ENCODE measurements at regions not wholly inside any gene's neighbourhood (a gene's known extent, or its start where the extent isn't known, plus 50 kb on each side); places are given as distances from the start of the nearest gene placed in this dataset.

GRCh38 chr2:241947876-241948275 is 78.3 kb downstream of the RTP5 start:
- H3K4me2 ChIP-seq (ENCODE audit: insufficient read depth, insufficient read length, low read length) = no peak overlapping the region
- no peak overlapping the region for H3K9ac ChIP-seq (ENCODE audit: extremely low read depth, insufficient read length, low read length)
- H3K56ac ChIP-seq (ENCODE audit: insufficient read length, low read depth, low read length) = no peak overlapping the region
- peaks cover 4% of the 10 kb centered on the region; the same call in 1 of the 2 replicates for H3K4me1 ChIP-seq (ENCODE audit: insufficient read depth, low read length)
- H3K27ac ChIP-seq (ENCODE audit: insufficient read length, low read depth, low read length) = no peak overlapping the region
- no peaks in the 10 kb centered on the region for H4K20me1 ChIP-seq (ENCODE audit: control insufficient read depth, insufficient read depth, insufficient read length)
- TF ChIP-seq CTCF (conservative IDR thresholded peaks at IDR 0.05) = no peak
- H2AK5ac ChIP-seq (ENCODE audit: insufficient read length, low read length) = no peak overlapping the region
- no peak overlapping the region for H4K91ac ChIP-seq (ENCODE audit: insufficient read length, low read depth, low read length)
- no peak overlapping the region for H2AFZ ChIP-seq (ENCODE audit: low read length)
- H3K9me3 ChIP-seq (ENCODE audit: control insufficient read depth, low read depth, low read length) = no peaks in the 10 kb centered on the region
- Mint-ChIP-seq H3K9me3 (peaks cover 5 to 6% of the 10 kb centered on the region in 2 experiments; a peak in 4 of 5 replicates), H3K36me3 (ENCODE audit: insufficient read depth in 1 of 3, low read depth in 3 of 3) (peaks cover 0 to 6% (median 5%) of the 10 kb centered on the region in 3 experiments; a peak in 4 of 7 replicates), H3K27ac (no peak overlapping the region), H3K27me3 (ENCODE audit: low read depth) (peaks cover 93% of the 10 kb centered on the region), H3K4me3 (no peak overlapping the region), H3K4me1 (peaks cover 23 to 26% of the 10 kb centered on the region in 2 experiments)
- no peaks in the 10 kb centered on the region for H3K79me1 ChIP-seq (ENCODE audit: insufficient read depth, low read depth, low read length, poor library complexity, severe bottlenecking)
- H3K23ac ChIP-seq (ENCODE audit: insufficient read length, low read depth, low read length) = no peak overlapping the region
- H4K5ac ChIP-seq (ENCODE audit: insufficient read length, low read depth, low read length) = no peak overlapping the region
- no peak overlapping the region for H2BK15ac ChIP-seq (ENCODE audit: low read depth, low read length)
- no CpG with 5 or more reads among the region's 19 CpGs for WGBS (ENCODE audit: extremely low coverage, insufficient read length, low lambda C conversion rate)
- H3K18ac ChIP-seq (ENCODE audit: insufficient read length, low read depth, low read length) = no peak overlapping the region
- H3T11ph ChIP-seq (ENCODE audit: low read length) = no peak overlapping the region
- no peaks in the 10 kb centered on the region for H3K79me2 ChIP-seq (ENCODE audit: insufficient read depth, low read length)
- peaks cover 11% of the 10 kb centered on the region; the same call in 1 of the 2 replicates for H3K27me3 ChIP-seq (ENCODE audit: insufficient read depth, low read length)
- no peak overlapping the region for H3K4ac ChIP-seq (ENCODE audit: low read depth, low read length)
- DNase-seq = no peak
- no peak overlapping the region for H2BK20ac ChIP-seq (ENCODE audit: low read depth, low read length, poor library complexity, severe bottlenecking)
- H4K8ac ChIP-seq (replicated peaks; ENCODE audit: insufficient read length, low read depth, low read length) = no peak overlapping the region
- H2BK5ac ChIP-seq (ENCODE audit: insufficient read length, low read length) = no peak overlapping the region
- H2BK12ac ChIP-seq (ENCODE audit: insufficient read length, low read depth, low read length) = no peak overlapping the region
- H2BK120ac ChIP-seq (ENCODE audit: low read depth, low read length, poor library complexity, severe bottlenecking) = no peak overlapping the region
- peaks cover 2% of the 10 kb centered on the region for H3K23me2 ChIP-seq (ENCODE audit: insufficient read length, low read depth, low read length, poor library complexity, severe bottlenecking)
- H3K14ac ChIP-seq (ENCODE audit: insufficient read depth, low read length) = no peak overlapping the region
